ENCODE measurements at regions not wholly inside any gene's neighbourhood (a gene's known extent, or its start where the extent isn't known, plus 50 kb on each side); places are given as distances from the start of the nearest gene placed in this dataset.

DNA sequence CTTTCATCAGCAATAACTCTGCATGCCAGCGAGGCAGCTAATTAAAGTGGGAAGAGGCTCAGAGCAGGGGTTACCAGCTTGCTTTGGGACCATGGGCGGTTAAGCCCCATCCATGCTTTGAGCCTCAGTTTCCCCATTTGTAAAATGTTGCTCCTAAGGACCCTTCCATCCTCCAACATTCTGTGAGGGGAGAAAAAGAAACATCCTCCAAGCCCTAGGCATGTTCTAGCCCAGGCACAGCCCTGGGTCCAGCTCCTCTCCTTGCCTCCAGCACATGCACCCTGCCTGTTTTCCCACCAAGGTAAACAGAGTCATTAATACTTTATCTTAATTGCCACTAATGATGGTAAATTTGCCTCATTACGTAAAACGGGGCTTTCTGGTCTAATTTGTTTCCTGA lies 113.3 kb upstream of the MYCN start:
- TF ChIP-seq, protein P1, sequence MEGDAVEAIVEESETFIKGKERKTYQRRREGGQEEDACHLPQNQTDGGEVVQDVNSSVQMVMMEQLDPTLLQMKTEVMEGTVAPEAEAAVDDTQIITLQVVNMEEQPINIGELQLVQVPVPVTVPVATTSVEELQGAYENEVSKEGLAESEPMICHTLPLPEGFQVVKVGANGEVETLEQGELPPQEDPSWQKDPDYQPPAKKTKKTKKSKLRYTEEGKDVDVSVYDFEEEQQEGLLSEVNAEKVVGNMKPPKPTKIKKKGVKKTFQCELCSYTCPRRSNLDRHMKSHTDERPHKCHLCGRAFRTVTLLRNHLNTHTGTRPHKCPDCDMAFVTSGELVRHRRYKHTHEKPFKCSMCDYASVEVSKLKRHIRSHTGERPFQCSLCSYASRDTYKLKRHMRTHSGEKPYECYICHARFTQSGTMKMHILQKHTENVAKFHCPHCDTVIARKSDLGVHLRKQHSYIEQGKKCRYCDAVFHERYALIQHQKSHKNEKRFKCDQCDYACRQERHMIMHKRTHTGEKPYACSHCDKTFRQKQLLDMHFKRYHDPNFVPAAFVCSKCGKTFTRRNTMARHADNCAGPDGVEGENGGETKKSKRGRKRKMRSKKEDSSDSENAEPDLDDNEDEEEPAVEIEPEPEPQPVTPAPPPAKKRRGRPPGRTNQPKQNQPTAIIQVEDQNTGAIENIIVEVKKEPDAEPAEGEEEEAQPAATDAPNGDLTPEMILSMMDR (IDR thresholded peaks at IDR 0.05; ENCODE audit: low read depth, low read length, missing control alignments) = no peak
- DNase-seq (ENCODE audit: extremely low read depth, low read depth) = no peak
- H3K4me3 ChIP-seq (replicated peaks; ENCODE audit: low read depth, low read length) = no peak overlapping the region

DNA sequence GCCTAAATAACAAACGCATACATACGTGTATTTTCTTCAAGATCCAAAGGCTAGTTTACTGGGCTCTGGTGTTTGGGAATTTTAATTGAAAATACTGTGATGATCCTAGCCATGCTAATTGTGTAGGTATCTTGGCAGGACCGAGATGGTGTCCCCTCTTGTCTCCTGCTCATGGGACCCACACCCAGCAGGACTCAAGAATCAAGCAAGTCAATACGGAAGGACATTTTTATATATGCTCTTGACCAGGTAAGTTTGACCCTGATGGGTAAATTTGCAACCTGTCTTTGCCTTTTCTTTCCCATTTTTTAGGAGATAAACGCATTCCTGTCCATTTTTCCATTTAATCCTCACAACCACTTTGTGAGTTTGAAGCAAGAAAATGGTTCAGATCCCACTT lies 111.8 kb upstream of the MYCN start:
- H3K4me3 ChIP-seq (replicated peaks; ENCODE audit: low read depth, low read length) = no peak overlapping the region
- DNase-seq (ENCODE audit: extremely low read depth, low read depth) = no peak
- TF ChIP-seq, protein P1 (IDR thresholded peaks at IDR 0.05; ENCODE audit: low read depth, low read length, missing control alignments) = no peak

DNA sequence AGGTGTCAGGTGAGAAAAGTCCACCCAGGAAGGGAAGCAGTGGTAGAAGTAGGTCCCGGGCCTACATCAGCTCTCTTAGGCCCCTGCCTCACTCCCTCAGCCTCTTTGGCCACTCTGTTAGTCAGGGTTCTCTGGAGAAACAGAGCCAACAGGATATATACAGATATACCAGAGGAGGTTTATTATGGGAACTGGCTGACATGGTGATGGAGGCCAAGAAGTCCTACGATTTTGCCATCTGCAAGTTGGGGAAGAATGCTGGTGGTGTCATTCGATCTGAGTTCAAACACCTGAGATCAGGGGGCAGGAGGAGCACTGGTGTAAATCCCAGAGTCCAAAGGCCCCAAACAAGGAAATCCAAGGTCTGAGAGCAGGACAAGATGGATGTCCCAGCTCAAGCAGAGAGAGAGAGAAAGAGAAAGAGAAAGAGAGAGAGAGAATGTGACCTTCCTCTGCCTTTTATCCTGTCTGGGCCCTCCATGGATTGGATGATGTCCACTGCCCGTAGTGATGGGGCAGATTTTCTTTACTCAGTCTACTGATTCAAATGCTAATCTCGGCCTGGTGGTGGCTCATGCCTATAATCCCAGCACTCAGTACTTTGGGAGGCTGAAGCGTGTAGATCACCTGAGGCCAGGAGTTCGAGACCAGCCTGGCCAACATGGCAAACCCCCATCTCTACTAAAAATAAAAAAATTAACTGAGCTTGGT lies 111.1 kb upstream of the MYCN start:
- no peak for DNase-seq (ENCODE audit: extremely low read depth, low read depth)
- TF ChIP-seq, protein P1 (IDR thresholded peaks at IDR 0.05; ENCODE audit: low read depth, low read length, missing control alignments) = no peak
- no peak overlapping the region for H3K4me3 ChIP-seq (replicated peaks; ENCODE audit: low read depth, low read length)

DNA sequence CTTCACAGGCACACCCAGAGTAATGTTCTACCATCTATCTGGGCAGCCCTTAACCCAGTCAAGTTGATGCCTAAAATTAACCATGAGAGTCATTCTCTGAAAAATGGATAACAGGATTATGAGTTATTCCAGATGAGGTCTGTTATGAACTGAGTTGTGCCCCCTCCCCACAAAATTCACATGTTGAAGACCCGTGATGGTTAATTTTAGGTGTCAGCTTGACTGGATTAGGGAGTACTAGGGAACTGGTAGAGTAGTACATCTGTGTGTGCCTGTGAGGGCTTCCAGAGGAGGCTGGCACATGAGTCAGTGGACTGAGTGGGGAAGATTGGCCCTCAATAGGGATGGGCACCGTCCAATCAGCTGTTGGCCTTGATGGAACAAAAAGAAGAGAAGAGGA lies 110.4 kb upstream of the MYCN start:
- TF ChIP-seq, protein P1 (IDR thresholded peaks at IDR 0.05; ENCODE audit: low read depth, low read length, missing control alignments) = no peak
- H3K4me3 ChIP-seq (replicated peaks; ENCODE audit: low read depth, low read length) = no peak overlapping the region
- no peak for DNase-seq (ENCODE audit: extremely low read depth, low read depth)

DNA sequence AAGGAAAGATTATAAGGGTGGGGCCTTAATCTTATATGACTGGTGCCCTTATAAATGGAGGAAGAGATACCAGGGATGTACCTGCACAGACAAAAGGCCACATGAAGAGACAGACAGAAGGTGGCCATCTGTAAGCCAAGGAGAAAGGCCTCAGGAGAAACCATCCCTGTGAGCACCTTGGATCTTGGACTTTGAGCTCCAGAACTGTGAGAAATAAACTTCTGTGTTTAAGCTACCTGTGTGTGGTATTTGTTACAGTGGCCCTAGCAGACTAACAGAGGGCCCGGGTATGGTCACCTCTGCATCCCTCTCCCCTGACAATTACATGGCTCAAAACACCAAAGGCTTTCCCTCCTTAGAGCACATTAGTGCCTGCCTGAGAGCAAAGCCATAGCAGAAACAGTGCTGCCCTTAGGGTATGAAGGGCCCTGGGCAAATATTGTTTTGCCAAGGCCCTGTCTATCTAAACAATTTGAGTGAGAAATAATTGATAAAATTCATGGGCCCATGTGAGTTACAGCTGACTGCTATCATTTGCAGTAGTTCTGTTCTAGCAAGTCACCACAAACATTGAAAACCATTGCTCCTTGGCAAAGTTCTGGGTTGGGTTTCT lies 109.3 kb upstream of the MYCN start:
- DNase-seq (ENCODE audit: extremely low read depth, low read depth) = no peak
- no peak overlapping the region for H3K4me3 ChIP-seq (replicated peaks; ENCODE audit: low read depth, low read length)
- TF ChIP-seq, protein P1 (IDR thresholded peaks at IDR 0.05; ENCODE audit: low read depth, low read length, missing control alignments) = no peak

DNA sequence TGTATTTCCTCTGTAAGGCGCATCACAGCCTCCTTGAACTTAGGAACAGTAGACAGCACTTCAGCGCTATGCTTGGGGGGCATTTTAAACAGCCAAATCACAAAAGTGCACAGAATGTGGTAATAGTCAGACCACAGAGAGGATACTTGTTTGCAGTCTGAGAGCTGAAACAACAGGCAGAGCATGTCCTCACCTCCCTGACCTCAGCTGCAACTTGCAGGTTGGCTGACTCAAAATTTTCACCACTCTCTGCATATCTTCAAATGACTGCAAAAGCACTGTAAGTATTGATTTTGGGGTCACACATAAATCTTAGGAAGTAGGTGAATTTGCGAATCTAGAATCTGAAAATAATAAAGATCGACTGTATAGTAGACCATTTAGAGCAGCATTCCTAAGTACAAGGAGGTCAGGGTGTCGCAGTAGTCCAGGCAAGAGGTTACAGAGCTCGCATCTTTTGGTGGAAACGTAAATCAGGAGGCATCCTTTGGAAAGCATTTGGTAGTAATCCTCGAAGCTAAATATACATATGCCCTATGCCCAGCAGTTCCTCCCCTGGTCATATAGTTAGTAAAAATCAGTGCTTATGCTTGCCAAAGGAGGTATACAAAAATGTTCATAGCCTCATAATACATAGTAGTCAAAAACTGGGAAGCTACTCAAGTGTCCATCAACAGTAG lies 108.2 kb upstream of the MYCN start:
- DNase-seq (ENCODE audit: extremely low read depth, low read depth) = no peak
- TF ChIP-seq, protein P1 (IDR thresholded peaks at IDR 0.05; ENCODE audit: low read depth, low read length, missing control alignments) = no peak
- no peak overlapping the region for H3K4me3 ChIP-seq (replicated peaks; ENCODE audit: low read depth, low read length)

Data from HFF-Myc (cell line).